Activated naive CD4-positive, alpha-beta T cell treated with Interleukin-2 at 50 U/mL for 16 hours (primary cell): ENCODE measurements at regions not wholly inside any gene's neighbourhood (a gene's known extent, or its start where the extent isn't known, plus 50 kb on each side); places are given as distances from the start of the nearest gene placed in this dataset.

Experiments used
- DNase-seq: peaks from one replicate; pipeline ENCODE4 v3.0.0-alpha.2; 2020

DNA sequence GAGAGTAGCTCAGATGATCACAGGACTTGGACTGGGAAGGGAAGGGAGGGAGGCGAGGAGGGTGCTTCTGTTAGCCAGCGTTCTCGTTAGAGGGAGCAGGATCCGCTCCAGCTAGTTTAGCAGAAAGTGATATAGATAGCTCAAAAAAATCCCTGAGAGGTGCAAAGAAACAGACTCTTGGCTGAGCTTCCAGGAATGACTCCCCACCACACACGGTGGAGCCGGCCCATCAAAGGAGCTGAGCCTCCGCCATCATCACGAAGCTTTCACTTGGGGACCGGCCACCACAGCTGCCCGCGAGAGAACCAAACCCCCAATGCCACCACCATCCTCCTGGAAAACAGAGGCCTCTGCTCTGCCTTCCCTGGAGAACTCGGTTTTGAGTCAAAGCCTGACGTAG is 124.6 kb upstream of the BCL2L14 start:
- no peak for DNase-seq

DNA sequence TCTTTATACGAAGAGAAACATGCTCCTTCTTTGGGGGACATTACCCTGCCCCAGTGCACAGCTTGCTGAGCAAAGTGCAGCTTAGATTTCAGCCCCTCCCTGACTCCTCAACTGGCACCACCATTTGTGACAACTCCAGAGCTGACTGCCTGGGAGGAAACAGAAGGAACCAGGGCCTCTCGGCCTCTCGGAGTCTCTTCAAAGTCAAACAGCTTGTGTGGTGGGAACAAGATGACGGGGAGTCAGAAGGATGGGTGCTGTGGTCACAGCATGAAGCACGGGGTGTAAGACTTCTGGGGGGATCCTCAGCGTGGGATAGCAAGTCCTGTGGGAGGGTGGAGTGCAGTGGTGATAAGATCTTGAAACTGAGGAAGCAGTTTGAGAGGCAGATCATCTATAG is 123.5 kb upstream of the BCL2L14 start:
- no peak for DNase-seq

DNA sequence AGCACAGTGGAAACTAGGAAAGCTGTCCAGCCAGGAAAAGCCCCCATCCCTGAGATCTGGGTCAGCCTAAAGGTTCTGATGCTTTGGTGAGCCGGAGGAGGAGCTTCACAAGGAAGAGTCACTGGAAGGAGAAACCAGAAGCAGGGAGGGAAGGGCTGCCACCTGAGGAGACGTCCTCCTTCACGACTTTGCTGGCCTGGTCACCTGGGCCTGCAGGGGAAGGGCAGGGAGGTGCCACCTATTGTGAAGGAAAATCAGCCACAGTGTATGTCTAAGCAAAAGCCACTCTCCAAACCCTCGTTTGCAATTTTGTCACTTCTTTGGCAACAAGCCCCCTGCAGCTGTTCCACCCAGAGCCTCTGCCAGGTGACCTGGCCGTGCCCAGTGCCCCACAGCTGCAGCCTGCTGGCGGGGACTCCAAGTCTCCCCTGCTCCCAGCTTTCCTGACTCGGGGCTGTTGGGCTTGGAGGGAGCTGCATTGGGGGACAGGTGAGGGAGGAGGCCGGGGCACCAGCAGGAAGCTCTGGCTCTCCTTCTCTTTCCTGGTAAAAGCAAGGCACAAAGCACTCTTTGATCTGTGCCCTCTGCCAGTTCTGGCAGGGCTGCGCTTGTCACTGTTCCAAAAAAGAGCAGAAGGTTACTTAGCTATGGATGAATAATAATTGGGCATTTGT is 120.9 kb upstream of the BCL2L14 start:
- DNase-seq: no peak

DNA sequence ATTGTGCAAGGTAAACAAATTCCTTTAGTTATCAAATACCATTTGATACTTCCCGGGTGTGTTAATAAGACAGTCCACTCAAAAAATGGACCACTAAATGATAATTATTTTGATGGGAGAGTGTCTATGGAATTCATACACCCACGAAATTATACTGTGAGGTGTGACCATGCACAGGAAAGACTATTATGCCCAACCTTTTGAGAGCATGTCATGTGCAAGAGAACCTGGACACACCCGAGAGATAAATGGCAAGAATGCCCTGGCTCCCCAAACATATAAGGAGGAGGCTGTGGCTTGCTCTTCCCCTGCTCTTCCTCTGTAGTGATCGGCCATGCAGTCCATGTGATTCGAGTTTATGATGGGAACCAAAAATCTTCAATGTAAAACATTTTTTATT is 119.5 kb upstream of the BCL2L14 start:
- no peak for DNase-seq

DNA sequence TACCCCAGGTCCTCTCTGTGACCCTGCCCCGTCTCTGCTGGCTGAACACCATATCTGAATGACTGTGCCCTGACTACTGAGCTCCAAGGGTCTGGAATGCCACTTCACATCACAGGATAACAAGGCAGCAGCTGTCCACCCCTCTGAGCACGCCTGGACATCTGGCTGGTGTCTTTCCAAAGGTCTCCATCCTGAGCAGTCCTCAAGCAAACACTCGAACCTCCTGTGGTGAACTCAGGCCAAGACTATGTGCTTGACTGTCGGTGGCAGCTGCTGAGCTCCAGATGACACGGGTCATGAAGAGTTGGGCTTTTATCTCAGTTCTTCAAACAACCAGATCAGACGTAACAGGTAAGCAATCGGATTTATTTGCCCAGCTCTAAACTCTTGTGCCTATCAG is 117.2 kb upstream of the BCL2L14 start:
- no peak for DNase-seq

DNA sequence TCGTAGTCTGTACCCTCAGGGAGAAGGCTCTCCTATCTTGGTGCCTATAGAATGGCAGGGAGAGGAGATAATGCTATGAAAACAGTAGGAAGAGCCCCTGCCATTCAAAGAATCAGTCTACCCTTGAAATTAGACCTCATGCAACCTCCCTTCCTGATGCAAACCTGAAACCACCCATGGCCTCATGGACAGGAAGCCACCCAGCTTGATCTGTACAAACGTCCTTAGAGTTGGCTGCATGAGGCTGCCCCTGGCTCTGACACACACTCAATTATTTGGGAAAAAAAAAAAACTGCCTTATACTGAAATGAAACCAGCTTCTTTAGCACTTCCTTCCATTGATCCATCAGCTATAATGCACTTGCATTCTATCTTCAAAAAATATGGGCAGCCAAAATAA is 116.6 kb upstream of the BCL2L14 start:
- DNase-seq: no peak

DNA sequence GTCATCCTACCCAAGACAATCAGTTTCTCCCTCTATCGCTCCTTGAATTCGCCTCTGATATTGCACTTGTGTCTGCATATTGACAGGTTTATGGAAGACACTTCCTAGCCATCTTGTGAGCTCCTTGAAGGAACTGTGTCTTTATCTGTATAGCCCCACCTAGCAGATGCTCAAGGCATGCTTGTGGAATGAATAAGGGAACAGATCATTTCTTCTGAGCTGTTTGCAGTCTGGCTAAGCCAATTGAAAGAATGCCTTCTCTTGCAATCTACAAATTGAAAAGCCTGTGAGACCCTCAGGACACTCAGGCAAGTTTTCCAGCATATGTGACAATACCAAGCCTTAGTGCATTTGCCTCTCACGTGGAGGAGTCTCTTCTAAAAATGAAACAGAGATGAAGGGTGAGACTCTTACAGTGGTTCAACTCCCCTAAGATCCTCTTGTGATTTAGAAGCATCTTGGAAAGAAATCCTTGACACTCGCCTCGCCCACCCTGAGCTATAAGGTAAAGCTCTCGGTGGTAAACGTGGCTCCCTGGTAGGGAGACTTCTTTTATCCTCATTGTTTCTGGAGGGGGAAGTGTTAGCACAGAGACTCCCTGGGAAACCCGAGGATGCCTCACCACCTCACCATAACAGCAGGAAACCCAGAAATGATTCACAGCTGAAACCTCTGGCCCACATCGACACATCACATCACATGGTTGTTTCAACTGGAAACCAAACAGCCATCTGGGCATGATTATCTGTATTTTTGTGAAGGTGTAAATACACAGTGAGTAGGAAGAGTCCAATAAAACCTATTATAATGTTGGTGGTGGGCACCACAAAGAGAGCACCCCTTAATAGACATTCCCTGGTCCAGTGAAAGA is 112.3 kb upstream of the BCL2L14 start:
- DNase-seq: peak; percentile 67

DNA sequence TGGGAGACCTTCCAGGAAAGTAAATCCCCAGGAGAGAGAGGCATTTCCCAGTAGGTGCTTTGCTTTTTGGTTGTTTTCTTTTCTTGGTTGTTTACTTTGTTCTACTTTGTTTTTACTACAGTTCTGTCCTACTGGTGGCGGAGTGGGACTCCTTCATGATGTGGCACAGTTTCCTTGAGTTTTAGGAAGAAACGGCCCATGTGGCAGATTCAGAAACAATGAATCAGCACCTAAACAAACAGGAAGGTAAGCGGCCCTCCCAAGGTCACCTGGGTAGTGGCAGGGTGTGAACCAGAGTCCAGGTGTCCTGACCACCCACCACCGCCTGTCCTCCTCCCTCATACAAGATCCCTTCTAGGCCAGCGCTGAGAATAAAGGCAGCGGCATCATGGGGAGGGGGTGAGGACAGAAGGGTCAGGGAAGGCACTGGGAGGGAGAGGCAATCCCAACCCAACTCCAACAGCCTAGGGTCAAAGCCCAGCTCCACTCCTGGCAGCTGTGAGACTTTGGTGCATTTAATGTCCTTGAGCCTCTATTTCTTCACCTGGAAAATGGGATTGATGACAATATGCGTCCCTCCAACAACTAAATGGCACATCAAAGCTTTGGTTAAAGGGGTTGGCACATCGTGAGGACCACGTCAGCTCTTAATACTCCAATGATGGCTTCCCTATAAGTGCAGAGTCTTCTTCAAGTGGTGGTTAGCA is 111.5 kb upstream of the BCL2L14 start:
- peak; percentile 15 for DNase-seq

DNA sequence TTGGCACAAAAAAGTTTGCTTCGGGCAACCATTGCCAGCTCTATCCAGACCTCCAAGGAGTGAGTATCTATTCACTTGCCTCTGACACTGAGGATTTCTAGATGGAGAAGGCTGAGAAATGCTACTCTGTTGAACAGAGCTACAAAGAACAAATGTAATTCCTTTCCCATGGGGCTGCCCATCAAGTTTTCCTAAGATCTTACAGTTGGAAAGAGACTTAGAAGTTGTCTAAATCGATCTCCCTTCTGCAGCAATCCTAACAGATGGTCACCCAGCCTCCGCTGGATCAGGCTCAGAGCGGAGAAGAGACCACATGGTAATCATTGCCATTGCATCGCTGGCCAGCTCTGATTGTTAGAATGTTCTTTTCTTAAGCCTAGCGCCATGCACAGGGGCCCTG is 110.1 kb upstream of the BCL2L14 start:
- no peak for DNase-seq

DNA sequence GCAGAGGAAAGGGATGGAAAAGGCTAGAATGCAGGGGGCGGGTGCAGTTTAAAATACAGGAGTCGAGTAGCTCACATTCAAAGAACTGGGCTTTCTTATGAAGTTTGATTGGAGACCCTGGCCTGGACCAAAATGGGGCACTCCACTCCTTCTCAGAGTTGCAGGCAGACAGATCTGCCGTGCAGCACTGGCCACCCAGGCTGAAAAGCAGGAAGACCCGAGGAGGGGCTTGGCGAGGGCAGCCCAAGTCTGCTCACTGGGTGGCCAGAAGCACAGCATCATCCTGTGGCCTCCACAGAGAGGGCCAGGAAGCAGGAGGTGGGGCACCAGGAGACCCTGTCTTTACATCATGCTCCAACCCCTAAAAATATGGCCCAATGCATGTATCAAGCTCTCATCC is 109.1 kb upstream of the BCL2L14 start:
- DNase-seq: no peak

DNA sequence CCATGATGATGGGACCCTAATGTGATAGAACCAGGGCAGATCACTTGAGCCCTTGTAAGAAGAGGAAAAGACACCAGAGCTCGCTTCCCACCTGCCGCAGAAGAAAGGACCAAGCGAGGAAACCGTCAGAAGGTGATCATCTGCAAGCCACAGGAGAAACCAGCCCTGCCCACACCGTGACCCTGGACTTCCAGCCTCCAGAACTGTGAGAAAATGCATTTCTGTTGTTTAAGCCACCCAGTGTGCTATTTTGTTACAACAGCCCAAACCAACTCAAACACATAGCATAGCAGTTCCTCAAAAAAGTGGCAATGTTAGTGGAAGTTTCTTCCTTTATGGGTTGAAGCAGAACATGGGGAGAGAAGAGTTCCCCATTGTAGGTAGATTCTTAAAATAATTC is 107.9 kb upstream of the BCL2L14 start:
- no peak for DNase-seq

DNA sequence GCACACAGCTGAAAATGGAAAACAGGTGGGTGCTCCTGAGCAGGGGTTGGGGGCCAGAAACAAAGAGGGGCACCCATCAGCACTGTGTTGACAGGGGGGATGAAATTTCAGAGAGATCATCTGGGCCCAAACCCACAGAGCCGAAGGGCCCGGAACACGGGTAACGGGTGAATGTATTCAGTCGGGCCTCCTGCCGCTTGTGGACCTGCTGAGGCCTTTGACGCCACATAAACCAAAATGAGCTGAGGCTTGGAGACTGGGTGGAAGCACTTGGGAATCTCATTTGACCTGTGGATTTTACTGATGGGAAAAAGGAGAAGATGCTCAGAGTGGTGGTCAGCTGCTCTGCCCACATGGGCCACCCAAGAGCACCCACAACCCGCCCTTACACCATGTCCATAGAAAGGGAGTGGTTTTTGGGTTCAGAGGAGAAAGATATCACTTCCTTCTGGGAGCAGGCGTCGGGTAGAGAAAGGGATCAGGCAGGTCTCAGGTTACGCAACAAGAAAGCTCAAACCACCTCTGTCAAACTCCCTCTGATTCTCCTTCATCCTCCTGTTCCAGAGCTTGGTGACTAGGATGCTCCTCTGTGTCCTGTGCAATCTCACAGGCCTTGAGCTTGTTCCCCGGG is 106.8 kb upstream of the BCL2L14 start:
- no peak for DNase-seq

DNA sequence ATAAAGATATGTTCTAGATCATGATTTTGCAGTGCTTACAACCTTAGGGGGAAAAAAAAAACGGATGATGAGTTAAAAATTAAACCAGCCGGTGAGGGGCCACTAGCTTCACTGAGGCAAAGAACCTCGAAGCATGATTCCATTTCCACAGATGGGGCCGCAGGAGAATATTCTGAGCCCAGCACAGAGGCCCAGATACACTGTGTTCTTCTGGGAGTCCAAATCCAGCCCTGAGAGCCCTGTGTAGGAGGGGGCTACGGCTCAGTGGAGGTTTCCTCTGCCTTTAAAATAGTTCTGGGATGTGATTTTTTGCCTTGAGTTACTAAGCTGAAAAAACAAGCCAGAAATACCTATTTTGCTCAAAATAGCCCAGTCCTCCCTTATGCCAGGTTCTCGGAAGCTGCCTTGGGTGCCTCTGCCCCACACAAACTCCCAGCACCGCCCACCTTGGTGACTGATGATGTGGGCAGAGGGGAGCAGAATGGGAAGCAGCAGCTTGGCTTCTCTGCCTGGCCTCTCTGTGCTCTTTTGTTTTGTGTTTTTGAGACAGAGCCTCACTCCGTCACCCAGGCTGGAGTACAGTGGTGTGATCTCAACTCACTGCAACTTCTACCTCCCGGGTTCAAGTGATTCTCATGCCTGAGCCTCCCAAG is 105.4 kb upstream of the BCL2L14 start:
- no peak for DNase-seq

DNA sequence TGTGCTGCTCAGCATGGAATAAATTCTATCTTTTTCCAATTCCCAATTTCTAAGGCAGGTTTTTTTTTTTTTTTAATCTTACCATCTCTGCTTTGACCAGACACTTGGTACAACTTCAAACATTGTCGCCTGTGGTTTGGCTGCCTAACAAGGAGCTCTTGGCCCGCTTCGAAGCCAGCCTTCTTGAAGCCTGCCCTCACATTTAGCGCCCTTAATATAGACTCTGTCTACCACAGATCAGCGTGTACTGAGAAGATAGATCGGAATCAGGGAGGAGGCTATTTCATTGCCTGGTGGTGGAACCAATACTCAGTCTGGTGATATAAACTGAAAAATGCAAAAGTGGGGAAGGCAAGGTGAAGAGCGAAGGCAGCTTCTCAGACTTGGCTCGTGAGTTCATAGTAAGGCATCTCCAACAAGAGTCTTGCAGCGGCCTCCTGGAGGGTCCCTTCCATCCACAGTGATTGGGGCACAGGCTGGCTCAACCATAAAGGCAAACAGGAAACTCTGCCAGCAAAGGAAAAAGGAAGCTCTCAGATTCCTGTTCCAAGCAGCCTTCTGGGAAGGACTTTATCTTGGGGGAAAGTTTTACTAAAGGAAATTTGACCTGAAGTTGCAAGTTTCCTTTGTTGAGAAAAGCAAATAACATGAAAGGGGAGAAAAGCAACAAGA is 103.2 kb upstream of the BCL2L14 start:
- DNase-seq: no peak

DNA sequence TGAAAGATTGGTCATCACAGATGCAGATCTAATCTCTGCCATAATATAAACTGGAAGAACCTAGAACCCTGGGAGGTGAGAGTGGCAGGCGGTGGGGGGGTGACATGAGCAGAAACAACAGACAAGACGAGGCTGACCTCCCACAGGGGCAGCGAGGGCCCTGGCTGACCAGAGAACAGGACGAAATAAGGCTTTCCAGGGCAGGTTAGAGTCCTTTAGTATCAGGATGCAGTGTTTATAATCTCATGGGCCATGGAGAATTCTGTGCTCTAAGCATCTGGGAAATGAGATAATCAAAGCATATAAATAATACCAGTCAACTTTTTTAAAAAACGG is 102.7 kb upstream of the BCL2L14 start:
- DNase-seq: no peak

DNA sequence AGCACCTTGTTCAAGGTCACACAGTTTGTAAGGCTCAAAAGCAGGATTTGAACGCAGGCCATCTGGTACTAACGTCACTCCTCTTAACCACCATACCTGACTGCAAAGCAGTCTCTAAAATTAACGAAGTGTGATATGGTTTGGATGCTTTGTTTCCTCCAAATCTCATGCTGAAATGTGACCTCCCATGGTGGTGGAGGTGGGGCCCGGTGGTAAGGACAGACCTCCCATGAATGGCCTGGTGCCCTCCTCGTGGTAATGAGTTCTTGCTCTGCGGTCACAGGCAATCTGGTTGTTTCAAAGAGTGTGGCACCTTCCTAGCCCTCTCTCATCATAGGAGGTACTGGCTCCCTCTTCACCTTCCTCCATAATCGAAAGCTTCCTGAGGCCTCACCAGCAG is 102.2 kb upstream of the BCL2L14 start:
- DNase-seq: no peak

DNA sequence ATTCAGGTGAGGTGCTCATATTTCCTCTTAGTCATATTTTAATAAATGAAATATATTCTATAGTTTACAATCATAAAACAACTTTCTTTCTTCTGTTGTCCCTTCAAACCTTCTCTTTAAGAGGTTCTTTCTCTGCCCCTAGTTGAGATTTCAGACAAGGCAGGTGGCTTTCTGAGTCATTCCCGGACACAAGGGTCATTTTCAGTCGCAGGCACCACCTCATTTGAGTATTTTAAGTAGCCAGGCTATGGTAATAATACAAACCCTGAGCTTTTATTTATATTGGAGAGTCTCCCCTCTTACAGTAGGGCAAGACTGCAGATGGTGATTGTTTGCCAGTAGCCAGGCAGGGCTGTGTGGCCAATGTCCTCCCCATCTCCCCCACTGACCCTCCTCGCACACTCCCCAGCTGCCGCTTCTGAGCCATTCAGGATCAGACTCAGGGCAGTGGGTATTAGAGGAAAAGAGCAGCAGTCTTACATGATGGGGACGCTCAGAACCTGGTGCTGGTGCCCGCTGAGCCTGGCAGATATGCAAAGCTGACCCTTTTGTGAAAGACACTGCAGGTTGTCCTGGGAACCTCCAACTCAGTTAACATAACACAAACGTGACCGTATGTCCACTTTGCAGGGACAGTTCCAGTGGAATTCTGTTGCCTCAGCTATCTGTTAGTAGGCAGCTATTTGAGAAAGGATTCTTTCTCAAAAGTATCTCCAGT is 101.1 kb upstream of the BCL2L14 start:
- no peak for DNase-seq

DNA sequence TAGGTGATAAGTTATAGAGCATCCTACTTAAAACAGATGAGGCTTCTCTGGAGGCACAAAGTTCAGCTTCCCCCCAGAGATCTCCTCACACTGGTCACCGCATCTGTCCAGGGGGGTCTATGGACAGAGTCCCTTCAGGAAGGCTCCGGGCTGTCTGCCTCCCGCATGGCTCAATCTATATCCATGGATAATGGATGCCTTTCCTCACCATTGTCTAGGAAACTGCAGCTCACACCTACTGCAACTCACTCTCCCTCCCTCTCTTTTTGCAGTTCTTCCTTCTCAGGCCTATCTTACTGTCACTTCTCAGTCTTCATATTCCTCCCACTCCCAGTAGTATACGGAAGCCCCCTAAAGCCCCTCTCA is 100.6 kb upstream of the BCL2L14 start:
- no peak for DNase-seq

DNA sequence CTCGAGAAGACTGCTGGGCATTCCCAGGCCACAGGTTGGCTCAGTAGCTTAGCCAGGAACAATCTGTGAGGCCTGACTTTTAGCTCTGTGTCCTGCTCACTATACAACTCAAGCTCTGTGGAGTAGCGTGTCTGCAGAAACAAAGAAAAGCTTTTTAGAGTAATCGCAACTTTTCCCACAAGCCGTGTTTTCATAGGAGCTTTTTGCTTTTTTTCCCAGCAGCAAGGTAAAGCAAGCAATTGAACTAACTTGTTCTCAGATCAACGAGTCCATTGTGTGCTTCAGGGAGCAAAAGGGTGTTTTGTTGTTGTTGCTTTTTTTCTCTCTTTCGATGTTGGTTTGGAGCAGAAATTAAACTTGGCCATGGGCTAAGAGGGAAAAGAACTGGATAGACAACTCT is 97.3 kb upstream of the BCL2L14 start:
- DNase-seq: no peak

DNA sequence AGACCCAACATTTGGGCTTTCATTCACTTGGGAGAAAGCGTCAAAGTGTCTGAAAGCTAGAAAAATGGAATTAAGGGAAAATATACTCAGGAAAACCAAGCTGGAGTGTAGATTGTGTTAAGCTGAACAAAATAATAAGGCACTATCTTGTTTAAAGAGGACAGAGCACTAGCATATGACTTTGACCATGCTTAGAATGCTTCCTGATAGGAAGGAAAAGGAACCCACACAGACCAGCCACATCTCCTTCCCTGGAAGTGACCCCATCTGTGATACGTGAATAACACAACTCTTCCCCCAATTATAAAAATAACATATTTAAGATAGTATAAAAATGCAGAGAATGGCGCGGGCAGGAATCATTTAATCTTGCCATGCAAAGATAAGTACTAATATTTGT is 94.7 kb upstream of the BCL2L14 start:
- DNase-seq: no peak

DNA sequence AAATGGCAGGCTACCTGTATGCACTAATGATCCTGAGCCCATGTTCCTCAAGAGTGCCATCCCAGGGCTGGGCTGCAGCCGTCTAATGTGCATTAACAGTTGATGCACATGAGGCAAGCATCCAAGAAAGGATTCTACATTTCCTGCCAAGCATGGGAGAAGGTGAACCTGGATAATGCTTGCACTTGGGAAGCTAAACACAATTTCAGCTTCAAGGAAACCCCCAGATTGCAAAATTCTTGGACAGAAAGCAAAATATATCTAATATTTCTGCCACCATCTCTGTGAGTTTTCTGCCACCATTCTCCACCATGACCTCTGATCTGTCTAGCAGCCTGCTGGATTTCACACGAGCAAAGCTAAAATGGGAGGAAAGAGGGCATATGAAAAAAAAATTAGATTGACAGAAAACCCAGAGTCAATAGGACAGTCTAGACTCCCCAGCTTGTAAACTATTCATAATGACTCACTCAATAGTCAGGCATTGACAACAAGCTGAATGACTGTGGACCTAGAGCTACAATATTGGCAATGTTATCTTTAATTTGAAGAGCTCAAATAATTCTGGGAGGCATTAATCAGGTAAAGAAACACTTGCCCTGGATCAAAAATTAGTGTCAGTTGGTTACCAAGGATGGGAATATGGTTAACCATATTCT is 91.9 kb upstream of the BCL2L14 start:
- DNase-seq: no peak
